NCI-H748 (cell line): ENCODE measurements at regions not wholly inside any gene's neighbourhood (a gene's known extent, or its start where the extent isn't known, plus 50 kb on each side); places are given as distances from the start of the nearest gene placed in this dataset.
A peak's percentile ranks its signal among the peaks of the same experiment; 100 is the strongest.
"Not testable (repeated sequence)": the region's sequence is repeated elsewhere in the genome, so short reads cannot be mapped to it uniquely, and the experiment has no call there.

Experiments used
- DNase-seq: peaks from one replicate; lab custom pipeline; 2025; ENCODE audit not compliant: unreplicated experiment; lab: John Stamatoyannopoulos, UW

DNA sequence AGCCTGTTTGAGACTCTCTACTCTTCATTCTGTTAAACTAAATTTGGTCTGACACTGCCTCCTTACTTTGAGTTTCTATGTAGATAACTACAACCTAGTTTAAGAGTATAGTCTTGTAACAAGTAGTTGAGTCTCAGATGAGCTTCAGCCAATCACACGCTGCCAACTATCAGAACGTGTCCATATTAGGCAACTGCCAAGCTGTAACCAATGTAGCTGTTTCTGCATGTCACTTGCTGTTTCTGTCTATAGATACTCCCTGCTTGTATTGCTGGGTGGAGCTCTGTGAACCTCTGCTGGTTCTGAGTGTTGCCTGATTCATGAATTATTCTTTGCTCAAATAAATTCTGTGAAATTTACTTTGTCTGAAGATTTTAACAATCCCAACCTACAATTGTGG lies 452.6 kb upstream of the NR5A2 start:
- DNase-seq, result no peak

DNA sequence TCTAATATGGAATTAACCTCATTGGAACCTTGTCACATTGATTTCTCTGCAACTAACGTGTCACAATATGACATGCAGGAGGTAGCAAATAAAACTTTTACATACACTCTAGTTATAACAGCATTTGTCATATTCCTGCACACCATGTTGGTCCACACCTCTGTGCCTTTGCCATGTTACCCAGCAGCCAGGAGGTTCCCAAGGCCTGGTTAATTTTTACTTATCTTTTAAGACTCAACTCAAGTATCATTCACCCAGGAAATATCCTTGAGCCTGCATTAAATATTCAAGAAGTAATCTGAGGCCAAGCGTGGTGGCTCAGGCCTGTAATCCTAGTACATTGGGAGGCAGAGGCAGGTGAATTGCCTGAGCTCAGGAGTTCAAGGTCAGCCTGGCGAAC lies 447.2 kb upstream of the NR5A2 start:
- no peak for DNase-seq

DNA sequence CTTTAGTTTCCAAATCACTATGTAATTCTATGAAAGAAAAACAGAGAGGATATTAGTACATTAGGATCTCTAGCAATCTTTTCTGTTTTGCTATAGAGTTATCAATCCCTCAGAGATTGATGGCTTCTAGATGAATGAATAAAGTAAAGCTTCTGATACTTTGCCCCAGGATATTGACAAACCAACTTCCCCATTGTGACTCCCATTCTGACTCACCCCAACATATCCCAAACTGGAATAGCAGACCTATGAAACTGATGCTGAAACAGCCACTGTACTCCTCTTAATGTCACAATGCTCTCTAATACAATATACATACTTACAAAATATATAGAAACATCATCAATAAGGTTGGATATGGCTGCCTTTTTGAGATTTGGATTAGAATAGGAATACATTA lies 442.1 kb upstream of the NR5A2 start:
- DNase-seq, result no peak

DNA sequence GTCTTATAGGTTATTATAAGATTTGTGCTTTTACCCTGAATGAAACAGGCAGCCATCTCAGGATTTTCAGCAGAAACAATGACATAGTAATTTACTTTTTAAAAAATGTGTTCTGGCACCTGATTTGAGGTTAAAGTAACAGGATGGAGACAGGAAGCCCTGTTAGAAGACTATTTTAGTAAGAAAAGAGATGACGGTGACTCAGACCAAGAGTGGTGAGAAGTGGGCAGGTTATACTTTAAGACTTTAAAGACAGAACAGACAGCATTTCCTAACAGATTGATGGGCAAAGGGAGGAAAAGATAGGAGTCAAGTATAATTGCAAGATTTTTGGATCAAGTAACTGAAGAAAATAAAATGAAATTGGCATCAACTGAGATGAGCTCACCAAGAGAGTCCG lies 436.8 kb upstream of the NR5A2 start:
- no peak for DNase-seq

DNA sequence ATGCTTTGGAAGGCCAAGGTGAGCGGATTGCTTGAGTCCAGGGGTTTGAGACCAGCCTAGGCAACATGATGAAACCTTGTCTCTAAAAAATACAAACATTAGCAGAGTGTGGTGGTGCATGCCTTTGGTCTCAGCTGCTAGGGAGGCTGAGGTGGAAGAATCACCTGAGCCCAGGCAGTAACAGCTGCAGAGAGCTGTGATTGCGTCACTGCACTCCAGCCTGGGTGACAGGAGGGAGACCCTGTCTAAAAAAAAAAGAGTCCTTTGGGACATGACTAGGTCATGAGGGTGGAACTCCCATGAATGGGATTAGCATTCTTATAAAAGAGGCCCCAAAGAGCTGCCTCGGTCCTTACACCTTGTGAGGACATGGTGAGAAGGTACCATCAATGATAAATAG lies 436.0 kb upstream of the NR5A2 start:
- DNase-seq, result no peak

DNA sequence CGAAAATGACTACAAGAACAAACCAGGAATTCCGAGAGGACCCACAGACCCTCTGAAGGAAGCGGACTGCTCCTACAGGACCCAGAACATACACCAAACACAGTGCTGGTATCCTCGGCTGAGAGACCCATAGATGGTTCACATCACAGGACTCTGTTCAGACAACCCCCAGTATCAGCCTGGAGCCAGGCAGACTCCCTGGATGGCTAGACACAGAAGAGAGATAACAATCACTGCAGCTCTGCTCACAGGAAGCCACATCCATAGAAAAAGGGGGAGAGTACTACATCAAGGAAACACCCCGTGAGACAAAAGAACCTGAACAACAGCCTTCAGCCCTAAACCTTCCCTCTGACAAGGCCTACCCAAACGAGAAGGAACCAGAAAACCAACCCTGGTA lies 434.0 kb upstream of the NR5A2 start:
- no peak for DNase-seq

DNA sequence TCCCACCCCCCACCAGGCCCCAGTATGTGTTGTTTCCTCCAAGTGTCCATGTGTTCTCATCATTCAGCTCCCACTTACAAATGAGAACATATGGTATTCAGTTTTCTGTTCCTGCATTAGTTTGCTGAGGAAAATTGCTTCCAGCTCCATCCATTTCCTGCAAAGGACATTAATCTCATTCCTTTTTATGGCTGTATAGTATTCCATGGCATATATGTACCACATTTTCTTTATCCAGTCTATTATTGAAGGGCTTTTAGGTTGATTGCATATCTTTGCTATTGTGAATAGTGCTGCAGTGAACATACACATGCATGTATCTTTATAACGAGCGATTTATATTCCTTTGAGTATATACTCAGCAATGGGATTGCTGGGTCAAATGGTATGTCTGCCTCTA lies 431.1 kb upstream of the NR5A2 start:
- DNase-seq, result not testable (repeated sequence)

DNA sequence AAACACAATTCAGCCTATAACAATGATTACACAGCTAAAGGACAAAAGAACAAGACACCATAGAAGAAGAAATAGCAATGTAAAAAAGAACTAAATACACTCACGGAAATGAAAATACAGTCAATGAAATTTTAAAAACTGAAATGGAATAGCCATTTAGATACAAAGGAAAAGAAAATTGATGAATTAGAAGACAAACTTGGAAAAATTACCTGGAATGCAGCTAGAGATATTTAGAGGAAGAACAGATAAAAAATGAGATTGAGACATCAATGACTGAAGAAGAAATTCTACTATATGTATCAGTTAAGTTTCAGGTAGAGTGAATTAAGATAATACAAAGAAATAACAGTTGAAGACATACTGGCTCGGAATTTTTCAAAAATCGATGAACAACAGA lies 430.4 kb upstream of the NR5A2 start:
- DNase-seq, result no peak

DNA sequence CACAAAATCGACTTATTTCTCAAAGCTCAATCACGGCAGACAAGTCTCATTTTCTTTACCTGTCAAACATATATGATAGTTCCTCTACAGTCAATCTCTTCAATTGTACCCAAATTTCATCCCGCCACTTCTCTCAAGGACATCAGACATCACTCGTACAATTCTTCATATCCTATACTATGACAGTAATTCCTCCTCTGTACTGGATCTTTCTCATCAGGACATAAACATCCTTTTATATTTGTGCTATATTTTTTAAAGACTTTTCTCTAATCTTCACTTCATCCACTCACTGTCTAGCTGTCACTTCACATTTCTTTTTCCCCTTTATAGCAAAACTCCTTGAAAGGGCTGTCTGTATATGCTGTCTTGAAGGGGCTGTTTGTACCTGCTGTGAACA lies 419.1 kb upstream of the NR5A2 start:
- no peak for DNase-seq

DNA sequence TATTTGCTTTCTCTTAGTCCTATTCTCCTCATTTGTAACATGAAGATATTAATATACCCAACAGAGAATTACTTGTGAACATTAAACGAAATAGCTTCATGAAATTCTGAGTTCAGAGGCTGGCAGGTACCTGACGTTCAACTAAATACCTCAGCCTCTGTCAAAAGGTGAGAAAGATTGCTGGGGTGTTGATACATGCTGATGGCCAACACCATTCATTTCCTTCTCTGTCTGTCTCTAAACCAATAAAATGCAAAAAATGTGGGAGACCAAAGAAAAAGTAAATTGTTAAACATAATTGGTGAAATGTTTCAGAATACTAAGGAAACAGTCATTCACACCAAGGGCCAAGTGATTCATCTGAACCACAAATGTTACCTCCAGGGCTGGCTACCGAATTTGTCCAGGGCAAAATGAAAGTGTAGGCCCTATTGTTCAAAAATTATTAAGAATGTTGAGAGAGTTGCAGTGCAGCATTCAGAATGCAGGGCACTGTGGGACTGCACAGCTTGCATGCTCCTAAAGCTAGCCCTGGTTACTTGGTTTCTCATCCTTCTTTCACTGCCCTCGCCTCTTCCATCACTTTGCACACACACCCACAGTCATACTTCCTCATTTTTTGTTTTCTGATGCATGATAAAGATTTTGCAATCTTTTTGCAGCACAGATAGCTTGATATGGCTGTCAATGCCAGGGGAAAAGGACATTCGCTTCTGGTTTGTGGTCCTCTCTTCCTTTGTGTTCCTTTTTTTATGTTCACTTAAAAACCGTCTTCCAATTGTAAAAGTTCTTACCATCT lies 414.3 kb upstream of the NR5A2 start:
- no peak for DNase-seq

DNA sequence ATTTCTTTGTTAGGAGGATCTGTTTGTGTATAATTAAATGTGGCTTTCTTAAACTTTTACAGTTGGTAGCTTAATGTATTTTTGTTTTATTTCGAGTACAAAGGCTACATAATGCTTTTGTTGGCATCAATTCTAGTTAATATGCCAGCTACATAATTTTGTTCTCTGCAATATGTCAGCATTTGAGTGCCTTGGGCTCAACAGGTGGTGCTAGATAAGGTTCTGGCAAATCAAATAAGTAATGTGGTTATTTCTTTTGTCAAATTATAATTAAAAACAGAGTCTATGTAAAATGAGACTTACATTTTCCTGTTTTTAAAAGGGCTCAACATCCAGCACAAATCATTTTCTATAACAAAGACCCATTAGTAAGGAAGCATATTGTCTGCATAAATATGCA lies 410.6 kb upstream of the NR5A2 start:
- DNase-seq, result no peak

DNA sequence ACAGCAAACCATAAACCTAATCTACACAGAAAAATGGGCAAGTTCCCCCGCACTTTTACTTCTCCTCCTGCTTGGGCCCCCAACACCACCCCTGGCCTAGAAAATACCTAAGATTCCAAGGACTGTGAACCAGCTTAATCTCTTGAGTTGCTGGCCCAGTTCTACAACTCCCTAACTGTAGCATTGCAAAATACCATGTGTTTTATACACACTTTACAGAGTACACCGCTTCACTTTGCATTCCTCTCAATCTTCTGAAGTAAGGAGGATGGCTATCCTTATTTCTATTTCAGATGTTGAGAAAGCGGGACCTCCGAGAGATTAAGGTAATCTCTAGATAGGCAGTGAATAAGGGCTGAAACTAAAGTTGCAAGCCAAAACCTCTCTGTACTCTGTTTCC lies 408.3 kb upstream of the NR5A2 start:
- DNase-seq, result no peak

DNA sequence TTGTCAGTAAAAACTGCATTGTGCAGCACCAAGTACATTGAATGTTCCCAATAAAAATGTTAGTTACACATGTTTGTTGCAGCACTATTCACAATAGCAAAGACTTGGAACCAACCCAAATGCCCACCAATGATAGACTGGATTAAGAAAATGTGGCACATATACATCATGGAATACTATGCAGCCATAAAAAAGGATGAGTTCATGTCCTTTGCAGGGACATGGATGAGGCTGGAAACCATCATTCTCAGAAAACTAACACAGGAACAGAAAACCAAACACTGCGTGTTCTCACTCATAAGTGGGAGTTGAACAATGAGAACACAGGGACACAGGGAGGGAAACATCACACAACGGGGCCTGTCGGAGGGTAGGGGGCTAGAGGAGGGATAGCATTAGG lies 401.3 kb upstream of the NR5A2 start:
- not testable (repeated sequence) for DNase-seq

DNA sequence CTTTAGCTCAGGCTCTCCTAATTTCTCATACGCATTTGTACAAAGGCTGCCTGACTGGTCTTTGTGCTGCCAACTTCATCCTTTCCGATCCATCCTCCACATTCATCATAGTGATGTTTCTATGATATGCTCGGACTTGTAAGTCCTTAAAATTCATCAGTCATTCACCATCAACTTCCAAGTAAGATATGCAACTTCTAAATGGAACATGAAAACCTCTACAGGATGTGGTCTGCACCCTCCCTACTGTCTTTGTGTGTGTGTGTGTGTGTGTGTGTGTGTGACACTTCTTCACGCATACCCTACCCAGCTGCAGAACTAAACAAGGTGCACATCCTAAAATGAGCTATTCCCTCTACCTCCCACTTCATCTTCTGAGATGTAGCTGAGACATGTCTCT lies 397.9 kb upstream of the NR5A2 start:
- DNase-seq, result no peak

DNA sequence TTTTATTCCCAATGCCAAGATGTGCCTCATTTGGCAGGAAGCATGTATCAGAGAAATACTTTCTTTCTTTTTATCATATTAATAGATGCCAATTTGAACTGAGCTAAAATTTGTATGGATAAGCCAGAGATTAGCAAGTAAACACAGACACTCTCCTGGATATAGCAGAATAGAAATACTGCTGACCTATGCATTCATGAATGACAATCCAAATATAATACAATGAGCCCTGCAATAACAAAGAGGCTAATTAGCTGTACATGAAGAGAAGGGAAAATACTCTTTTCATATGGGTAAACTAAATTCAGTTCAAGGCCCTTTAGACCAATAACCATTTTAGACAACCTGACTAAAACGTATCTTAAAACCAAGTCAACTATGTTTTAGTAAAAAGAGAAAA lies 388.1 kb upstream of the NR5A2 start:
- peak; percentile 43 for DNase-seq

DNA sequence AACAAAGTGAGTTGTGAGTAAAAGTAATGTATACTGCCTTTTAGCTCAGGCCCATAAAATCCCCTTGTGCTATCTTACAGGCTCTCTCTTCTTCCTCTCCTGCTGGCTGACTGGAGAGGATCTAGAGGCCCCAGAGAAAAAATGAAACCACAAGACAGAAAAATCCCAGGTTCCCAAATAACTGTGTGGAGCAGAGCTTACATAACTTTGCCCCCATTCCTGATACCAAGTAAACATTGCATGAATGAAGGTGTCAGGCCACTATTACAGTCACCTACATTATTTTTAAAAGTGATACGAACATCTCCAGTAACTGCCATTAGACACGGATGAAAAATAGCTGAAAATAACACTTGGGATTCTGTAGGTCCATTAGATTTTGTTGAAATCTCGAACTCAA lies 386.0 kb upstream of the NR5A2 start:
- no peak for DNase-seq

DNA sequence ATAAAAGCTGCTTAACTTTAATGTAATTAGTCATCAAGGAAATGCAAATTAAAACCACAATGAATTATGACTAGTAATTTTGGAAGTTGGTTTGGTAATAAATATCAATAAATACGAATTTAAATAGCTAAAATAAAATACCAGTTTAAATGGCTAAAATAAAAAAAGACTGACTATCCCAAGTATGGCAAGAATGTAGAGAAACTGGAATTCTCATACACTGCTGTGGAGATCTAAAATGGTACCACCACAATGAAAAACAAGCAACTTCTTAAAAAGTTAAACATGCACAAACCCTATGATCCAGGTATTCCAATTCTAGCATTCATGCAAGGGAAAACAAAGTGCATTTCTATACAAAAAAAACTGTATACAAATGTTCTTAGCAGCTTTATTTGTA lies 382.6 kb upstream of the NR5A2 start:
- DNase-seq, result no peak

DNA sequence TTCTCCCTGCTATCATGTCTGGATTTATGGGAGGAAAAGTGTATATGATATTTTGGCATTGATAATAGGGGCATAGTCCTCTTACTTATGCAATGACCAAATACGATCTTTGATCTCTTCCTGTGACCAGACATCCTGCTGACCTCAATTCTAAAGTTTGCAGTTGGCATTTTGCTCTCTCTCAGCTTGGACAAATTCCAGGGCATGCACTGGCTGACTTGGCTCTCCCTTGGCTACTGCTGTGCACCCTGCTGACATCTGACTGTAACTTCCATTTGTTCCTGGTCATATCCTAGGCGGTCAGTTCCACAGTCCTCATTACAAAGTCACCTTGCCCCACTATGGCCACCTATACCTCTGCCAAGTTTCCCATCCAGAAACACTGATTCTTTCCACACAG lies 380.7 kb upstream of the NR5A2 start:
- no peak for DNase-seq

DNA sequence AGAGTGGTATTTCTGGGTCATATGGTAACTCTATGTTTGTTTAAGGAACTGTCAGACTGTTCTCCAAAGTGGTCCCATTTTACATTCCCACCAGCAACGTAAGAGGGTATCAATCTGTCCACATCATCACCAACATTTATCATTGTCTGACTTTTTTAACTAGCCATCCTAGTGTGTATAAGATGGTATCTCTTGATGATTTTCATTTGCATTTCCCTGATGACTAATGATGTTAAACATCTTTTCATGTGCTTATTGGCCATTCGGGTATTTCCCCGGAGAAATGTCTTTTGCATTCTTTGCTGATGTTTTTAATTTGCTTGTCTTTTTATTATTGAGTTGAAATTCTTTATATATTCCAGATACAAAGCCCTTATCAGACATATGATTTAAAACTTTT lies 370.1 kb upstream of the NR5A2 start:
- no peak for DNase-seq

DNA sequence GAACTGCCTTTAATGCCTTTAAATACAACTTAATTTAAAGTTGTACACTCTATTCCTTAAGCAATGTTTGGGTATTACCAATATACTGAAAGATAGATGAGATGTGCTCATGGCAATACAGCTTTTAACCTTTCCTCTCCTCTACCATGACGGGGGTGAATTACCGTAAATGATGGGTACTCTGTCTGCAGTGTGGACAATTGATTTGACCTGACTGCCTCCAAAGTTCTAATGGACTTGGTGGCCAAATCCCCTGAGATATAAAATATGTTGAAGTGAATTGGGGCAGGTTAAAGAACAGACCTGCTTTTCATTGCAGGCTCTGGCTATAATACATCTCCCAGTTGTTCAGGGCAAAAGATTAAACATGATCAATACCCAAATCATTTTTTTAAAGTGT lies 367.4 kb upstream of the NR5A2 start:
- DNase-seq, result no peak

DNA sequence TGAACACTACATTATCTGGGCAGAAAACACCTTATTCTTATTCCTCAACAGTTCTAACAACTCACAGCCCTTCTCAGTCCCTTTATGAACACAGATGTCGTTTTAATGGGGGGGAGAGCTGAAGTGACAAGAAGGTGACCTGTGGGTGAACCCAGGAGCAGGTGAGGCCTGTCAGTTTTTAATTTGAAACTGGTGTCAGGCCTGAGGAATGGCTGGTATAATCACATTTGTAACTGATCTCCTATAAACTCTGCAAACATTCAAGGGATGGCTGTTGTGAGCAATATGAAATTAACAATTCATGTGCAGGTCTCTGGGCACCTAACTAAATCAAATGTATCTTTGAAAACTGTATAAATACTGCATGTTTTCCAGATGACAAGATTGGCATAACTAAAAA lies 362.1 kb upstream of the NR5A2 start:
- no peak for DNase-seq

DNA sequence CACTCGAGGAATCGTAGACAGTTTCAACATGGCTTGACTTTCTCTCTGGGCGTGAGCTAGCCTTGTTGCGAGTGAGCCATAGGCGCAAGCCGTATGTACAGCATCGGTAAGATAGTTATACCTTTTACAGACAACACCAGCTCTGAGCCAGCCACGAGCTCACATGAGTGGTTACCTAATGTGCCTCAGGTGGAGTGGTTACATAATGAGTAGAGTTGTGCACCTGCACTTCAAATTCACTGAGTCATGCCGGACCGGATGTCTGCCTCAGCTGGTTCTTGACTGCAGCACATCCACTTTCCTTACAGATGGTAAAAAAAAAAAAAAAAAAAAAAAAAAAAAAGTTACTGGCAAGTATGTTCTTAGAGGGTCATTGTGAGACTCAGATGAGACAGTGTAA lies 360.4 kb upstream of the NR5A2 start:
- DNase-seq, result peak; percentile 4

DNA sequence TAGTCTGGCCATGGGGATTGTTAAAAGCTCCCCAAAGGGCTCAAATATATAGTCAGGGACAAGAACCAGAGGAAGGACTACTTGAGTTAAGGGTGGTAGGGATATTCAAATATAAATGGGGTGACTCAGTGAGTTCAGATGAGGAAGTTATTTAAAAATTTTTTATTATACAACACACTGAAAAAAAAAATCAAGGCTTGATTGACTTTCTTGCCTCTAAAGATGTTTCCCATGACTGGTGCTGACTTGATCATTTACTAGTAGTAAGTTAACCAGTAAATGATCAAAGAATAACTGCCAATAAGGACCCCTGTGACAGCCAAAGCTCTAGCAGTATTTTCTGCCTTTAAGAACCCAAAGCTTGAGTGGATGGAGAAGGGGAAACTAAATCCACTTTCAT lies 357.6 kb upstream of the NR5A2 start:
- DNase-seq, result no peak
